ENCODE measurements at regions not wholly inside any gene's neighbourhood (a gene's known extent, or its start where the extent isn't known, plus 50 kb on each side); places are given as distances from the start of the nearest gene placed in this dataset.

- 75 to 91% (median 82%) methylated on average over 1 of the region's 1 CpG for WGBS, 5 donors
- no peak for DNase-seq
- H3K27me3 ChIP-seq, result no peaks in the 10 kb centered on the region
Observed at GRCh38 chr9:103802068-103802467, 292.0 kb upstream of the SMC2 start.

DNA sequence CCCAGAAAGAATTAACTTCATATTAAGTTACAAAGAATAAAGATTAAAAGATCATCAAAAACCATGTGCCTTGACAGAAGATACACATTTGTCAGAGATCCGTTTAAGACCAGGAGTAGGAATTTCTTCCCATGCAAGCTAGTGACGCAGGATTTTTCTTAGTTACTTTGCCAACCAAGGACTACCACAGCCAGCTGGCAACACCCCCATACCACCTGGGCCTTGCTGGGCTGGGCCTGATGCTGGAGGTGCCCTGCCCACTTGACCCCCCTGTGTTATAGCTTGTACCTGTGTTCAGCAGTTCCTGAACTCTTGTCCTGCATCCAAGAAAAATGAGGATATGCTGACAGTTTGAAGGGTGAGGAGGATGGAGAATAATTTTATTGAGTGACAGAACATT, 290.9 kb upstream of the SMC2 start:
- TF ChIP-seq POLR2A (IDR thresholded peaks at IDR 0.05) (no peak), EP300 (IDR thresholded peaks at IDR 0.05) (no peak), POLR2AphosphoS5 (IDR thresholded peaks at IDR 0.05) (no peak)
- TF ChIP-seq, protein P1, sequence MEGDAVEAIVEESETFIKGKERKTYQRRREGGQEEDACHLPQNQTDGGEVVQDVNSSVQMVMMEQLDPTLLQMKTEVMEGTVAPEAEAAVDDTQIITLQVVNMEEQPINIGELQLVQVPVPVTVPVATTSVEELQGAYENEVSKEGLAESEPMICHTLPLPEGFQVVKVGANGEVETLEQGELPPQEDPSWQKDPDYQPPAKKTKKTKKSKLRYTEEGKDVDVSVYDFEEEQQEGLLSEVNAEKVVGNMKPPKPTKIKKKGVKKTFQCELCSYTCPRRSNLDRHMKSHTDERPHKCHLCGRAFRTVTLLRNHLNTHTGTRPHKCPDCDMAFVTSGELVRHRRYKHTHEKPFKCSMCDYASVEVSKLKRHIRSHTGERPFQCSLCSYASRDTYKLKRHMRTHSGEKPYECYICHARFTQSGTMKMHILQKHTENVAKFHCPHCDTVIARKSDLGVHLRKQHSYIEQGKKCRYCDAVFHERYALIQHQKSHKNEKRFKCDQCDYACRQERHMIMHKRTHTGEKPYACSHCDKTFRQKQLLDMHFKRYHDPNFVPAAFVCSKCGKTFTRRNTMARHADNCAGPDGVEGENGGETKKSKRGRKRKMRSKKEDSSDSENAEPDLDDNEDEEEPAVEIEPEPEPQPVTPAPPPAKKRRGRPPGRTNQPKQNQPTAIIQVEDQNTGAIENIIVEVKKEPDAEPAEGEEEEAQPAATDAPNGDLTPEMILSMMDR (IDR thresholded peaks at IDR 0.05), result no peak
- intact Hi-C loops (cut with DNase I; ENCODE audit: low total_unique reads), result no loop called here
- H3K4me3 ChIP-seq, result no peak overlapping the region
- no peaks in the 10 kb centered on the region for H3K27me3 ChIP-seq
- H3K36me3 ChIP-seq, result no peaks in the 10 kb centered on the region
- no peak for DNase-seq
- H3K4me1 ChIP-seq, result no peaks in the 10 kb centered on the region
- no peaks in the 10 kb centered on the region for H3K9me3 ChIP-seq
- WGBS, 5 donors, result 73 to 87% (median 84%) methylated on average over 2 of the region's 2 CpGs
- no peak overlapping the region for H3K27ac ChIP-seq

More at GRCh38 chr9:103802068-103802467, 292.0 kb upstream of the SMC2 start:
- H3K4me1 ChIP-seq, result no peaks in the 10 kb centered on the region
- H3K36me3 ChIP-seq, result no peaks in the 10 kb centered on the region
- H3K9me3 ChIP-seq, result no peaks in the 10 kb centered on the region
- no peak overlapping the region for H3K4me3 ChIP-seq
- TF ChIP-seq POLR2AphosphoS5 (IDR thresholded peaks at IDR 0.05) (no peak), EP300 (IDR thresholded peaks at IDR 0.05) (no peak), POLR2A (IDR thresholded peaks at IDR 0.05) (no peak)
- TF ChIP-seq, protein P1 (IDR thresholded peaks at IDR 0.05), result no peak
- no peak overlapping the region for H3K27ac ChIP-seq
- intact Hi-C loops (cut with DNase I; ENCODE audit: low total_unique reads), result no loop called here

DNA sequence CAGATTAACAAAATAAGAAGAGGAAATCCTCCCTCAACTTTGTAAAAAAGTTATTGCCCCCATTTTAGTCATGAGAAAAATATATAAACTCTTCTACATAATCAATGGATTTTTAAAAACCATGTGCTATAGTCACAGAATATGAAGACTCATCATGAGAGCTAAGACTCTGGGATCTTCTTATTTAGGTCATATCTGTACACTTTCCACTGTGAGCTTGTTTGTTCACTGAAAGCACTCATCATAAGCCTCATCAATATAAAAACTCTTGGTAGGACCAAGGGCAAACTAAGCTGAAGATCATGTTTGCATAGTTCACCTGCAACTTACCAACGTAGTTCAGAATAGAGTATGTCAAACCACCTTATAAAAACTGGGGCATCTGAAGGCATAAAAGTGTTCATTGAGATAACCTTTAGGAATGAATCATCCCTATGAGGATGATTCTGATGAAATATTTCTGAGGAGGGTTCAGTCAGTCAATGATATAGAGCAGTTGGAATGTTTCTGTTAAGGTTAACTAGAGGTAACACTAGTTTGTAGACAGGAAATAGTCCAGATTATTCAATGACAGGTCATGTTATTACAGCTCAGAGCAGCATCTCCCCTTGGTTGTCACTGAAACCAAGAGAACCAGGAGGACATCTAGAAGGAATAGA, 289.9 kb upstream of the SMC2 start:
- Histone ChIP-seq H3K9me3 (no peaks in the 10 kb centered on the region), H3K4me3 (no peak overlapping the region), H3K27me3 (no peaks in the 10 kb centered on the region), H3K4me1 (no peaks in the 10 kb centered on the region), H3K27ac (no peak overlapping the region), H3K36me3 (no peaks in the 10 kb centered on the region)
- TF ChIP-seq POLR2AphosphoS5 (IDR thresholded peaks at IDR 0.05), result no peak
- no peak for TF ChIP-seq POLR2A (IDR thresholded peaks at IDR 0.05)
- TF ChIP-seq, protein P1 (IDR thresholded peaks at IDR 0.05), result no peak
- TF ChIP-seq EP300 (IDR thresholded peaks at IDR 0.05), result no peak
- intact Hi-C loops (cut with DNase I; ENCODE audit: low total_unique reads), result no loop called here
- 42 to 82% (median 57%) methylated on average over 1 of the region's 1 CpG for WGBS, 5 donors
- no peak for DNase-seq

DNA sequence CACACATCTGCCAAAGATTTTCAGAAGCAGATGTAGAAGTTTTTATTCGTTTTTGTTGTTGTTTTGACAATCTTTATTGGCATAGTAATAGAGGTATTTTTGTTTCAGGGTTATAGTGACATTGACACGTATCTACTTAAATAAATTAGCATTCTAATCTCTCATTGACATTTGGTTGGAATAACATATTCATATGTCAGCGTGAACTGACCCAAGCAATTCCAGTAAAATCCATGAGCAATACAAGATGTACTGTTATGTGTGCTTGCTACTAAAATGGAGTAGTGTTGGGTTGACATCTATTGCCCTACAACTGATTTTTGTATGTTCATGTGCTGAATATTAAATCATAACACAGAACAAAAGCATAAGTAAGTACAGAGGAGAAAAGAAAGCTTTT, 284.4 kb upstream of the SMC2 start:
- intact Hi-C loops (cut with DNase I; ENCODE audit: low total_unique reads), result no loop called here
- H3K4me3 ChIP-seq, result no peak overlapping the region
- no peaks in the 10 kb centered on the region for H3K27me3 ChIP-seq
- no peaks in the 10 kb centered on the region for H3K36me3 ChIP-seq
- no peaks in the 10 kb centered on the region for H3K4me1 ChIP-seq
- no peak overlapping the region for H3K27ac ChIP-seq
- WGBS, 5 donors, result 50 to 70% (median 60%) methylated on average over 3 of the region's 3 CpGs
- TF ChIP-seq POLR2A (IDR thresholded peaks at IDR 0.05) (no peak), EP300 (IDR thresholded peaks at IDR 0.05) (no peak), POLR2AphosphoS5 (IDR thresholded peaks at IDR 0.05) (no peak)
- TF ChIP-seq, protein P1 (IDR thresholded peaks at IDR 0.05), result no peak
- no peak for DNase-seq
- no peaks in the 10 kb centered on the region for H3K9me3 ChIP-seq

All from stomach (tissue), 8 donors.